ENCODE measurements at regions not wholly inside any gene's neighbourhood (a gene's known extent, or its start where the extent isn't known, plus 50 kb on each side); places are given as distances from the start of the nearest gene placed in this dataset.

GRCh38 chr4:179615704-179616103 is 2173.5 kb upstream of the AGA start:
- Mint-ChIP-seq H3K36me3 (ENCODE audit: insufficient read depth, unreplicated experiment) (no peaks in the 10 kb centered on the region), H3K4me1 (ENCODE audit: low read depth, unreplicated experiment) (no peaks in the 10 kb centered on the region), H3K9me3 (ENCODE audit: unreplicated experiment) (no peaks in the 10 kb centered on the region), H3K27me3 (ENCODE audit: insufficient read depth, unreplicated experiment) (no peaks in the 10 kb centered on the region), H3K27ac (ENCODE audit: unreplicated experiment) (no peak overlapping the region), H3K4me3 (ENCODE audit: unreplicated experiment) (no peak overlapping the region)
- no peak for DNase-seq
- H3K4me1 ChIP-seq, result no peaks in the 10 kb centered on the region
- CTCF ChIA-PET, result no interaction called here
- intact Hi-C loops (cut with micrococcal nuclease; ENCODE audit: unreplicated experiment), result no loop called here
- H3K4me3 ChIP-seq (ENCODE audit: low read depth, low read length), result no peak overlapping the region
- TF ChIP-seq, protein P1, sequence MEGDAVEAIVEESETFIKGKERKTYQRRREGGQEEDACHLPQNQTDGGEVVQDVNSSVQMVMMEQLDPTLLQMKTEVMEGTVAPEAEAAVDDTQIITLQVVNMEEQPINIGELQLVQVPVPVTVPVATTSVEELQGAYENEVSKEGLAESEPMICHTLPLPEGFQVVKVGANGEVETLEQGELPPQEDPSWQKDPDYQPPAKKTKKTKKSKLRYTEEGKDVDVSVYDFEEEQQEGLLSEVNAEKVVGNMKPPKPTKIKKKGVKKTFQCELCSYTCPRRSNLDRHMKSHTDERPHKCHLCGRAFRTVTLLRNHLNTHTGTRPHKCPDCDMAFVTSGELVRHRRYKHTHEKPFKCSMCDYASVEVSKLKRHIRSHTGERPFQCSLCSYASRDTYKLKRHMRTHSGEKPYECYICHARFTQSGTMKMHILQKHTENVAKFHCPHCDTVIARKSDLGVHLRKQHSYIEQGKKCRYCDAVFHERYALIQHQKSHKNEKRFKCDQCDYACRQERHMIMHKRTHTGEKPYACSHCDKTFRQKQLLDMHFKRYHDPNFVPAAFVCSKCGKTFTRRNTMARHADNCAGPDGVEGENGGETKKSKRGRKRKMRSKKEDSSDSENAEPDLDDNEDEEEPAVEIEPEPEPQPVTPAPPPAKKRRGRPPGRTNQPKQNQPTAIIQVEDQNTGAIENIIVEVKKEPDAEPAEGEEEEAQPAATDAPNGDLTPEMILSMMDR (IDR thresholded peaks at IDR 0.05; ENCODE audit: insufficient read depth in 1 of 2, low read depth in 1 of 2, low read length in 1 of 2, severe bottlenecking in 1 of 2, unreplicated experiment in 1 of 2), result no peak
- no peaks in the 10 kb centered on the region for H3K9me3 ChIP-seq
- no peaks in the 10 kb centered on the region for H3K36me3 ChIP-seq (ENCODE audit: control insufficient read depth, insufficient read depth, low read length)
- BruUV-seq (replicated peaks), result no TSS peak
- POLR2A ChIA-PET, result no interaction called here
- H3K27me3 ChIP-seq (replicated peaks; ENCODE audit: control insufficient read depth, insufficient read depth, low read length), result no peaks in the 10 kb centered on the region

- Histone ChIP-seq H3K36me3 (ENCODE audit: control insufficient read depth, insufficient read depth, low read length) (no peaks in the 10 kb centered on the region), H3K27me3 (replicated peaks; ENCODE audit: control insufficient read depth, insufficient read depth, low read length) (no peaks in the 10 kb centered on the region), H3K9me3 (no peaks in the 10 kb centered on the region), H3K4me3 (ENCODE audit: low read depth, low read length) (no peak overlapping the region), H3K4me1 (no peaks in the 10 kb centered on the region)
- intact Hi-C loops (cut with micrococcal nuclease; ENCODE audit: unreplicated experiment), result no loop called here
- no peaks in the 10 kb centered on the region for H3K27me3 Mint-ChIP-seq (ENCODE audit: insufficient read depth, unreplicated experiment)
- H3K4me3 Mint-ChIP-seq (ENCODE audit: unreplicated experiment), result no peak overlapping the region
- ChIA-PET CTCF (no interaction called here), POLR2A (no interaction called here)
- H3K4me1 Mint-ChIP-seq (ENCODE audit: low read depth, unreplicated experiment), result no peaks in the 10 kb centered on the region
- no TSS peak for BruUV-seq (replicated peaks)
- H3K9me3 Mint-ChIP-seq (ENCODE audit: unreplicated experiment), result no peaks in the 10 kb centered on the region
- no peak for DNase-seq
- H3K36me3 Mint-ChIP-seq (ENCODE audit: insufficient read depth, unreplicated experiment), result no peaks in the 10 kb centered on the region
- TF ChIP-seq, protein P1 (IDR thresholded peaks at IDR 0.05; ENCODE audit: insufficient read depth in 1 of 2, low read depth in 1 of 2, low read length in 1 of 2, severe bottlenecking in 1 of 2, unreplicated experiment in 1 of 2), result no peak
- H3K27ac Mint-ChIP-seq (ENCODE audit: unreplicated experiment), result no peak overlapping the region
Observed at GRCh38 chr4:179618966-179619365, 2176.7 kb upstream of the AGA start.

DNA sequence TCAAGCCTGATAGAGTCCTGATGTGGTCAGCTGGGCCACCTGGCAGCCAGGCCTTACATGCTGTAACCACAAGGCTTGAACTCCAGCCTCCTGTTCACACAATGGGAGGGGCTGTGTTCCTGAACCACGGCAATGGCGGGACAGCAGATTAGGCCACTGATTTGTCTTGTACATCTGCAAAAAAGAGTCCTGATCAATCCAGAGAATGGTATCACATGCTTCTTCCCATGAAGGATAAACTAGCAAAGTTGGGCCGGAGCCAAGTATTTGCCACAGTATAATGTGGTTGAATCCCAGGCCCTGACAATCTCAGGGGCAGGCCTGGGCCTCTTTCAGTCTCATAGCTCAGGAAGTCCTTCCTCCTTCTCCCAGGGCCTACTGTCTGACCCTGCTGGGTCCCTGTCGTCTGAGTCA is 2182.5 kb upstream of the AGA start:
- no TSS peak for BruUV-seq (replicated peaks)
- H3K9me3 Mint-ChIP-seq (ENCODE audit: unreplicated experiment), result no peaks in the 10 kb centered on the region
- CTCF ChIA-PET, result no interaction called here
- Histone ChIP-seq H3K4me1 (no peaks in the 10 kb centered on the region), H3K4me3 (ENCODE audit: low read depth, low read length) (no peak overlapping the region), H3K9me3 (no peaks in the 10 kb centered on the region), H3K36me3 (ENCODE audit: control insufficient read depth, insufficient read depth, low read length) (no peaks in the 10 kb centered on the region), H3K27me3 (replicated peaks; ENCODE audit: control insufficient read depth, insufficient read depth, low read length) (no peaks in the 10 kb centered on the region)
- intact Hi-C loops (cut with micrococcal nuclease; ENCODE audit: unreplicated experiment), result no loop called here
- no peaks in the 10 kb centered on the region for H3K36me3 Mint-ChIP-seq (ENCODE audit: insufficient read depth, unreplicated experiment)
- H3K4me1 Mint-ChIP-seq (ENCODE audit: low read depth, unreplicated experiment), result no peaks in the 10 kb centered on the region
- H3K4me3 Mint-ChIP-seq (ENCODE audit: unreplicated experiment), result no peak overlapping the region
- POLR2A ChIA-PET, result no interaction called here
- DNase-seq, result no peak
- TF ChIP-seq, protein P1 (IDR thresholded peaks at IDR 0.05; ENCODE audit: insufficient read depth in 1 of 2, low read depth in 1 of 2, low read length in 1 of 2, severe bottlenecking in 1 of 2, unreplicated experiment in 1 of 2), result no peak
- H3K27me3 Mint-ChIP-seq (ENCODE audit: insufficient read depth, unreplicated experiment), result no peaks in the 10 kb centered on the region
- H3K27ac Mint-ChIP-seq (ENCODE audit: unreplicated experiment), result no peak overlapping the region

All from Caco-2 (cell line).